HFF-Myc (cell line): ENCODE measurements at regions not wholly inside any gene's neighbourhood (a gene's known extent, or its start where the extent isn't known, plus 50 kb on each side); places are given as distances from the start of the nearest gene placed in this dataset.

ENCODE experiments used
- DNase-seq: peaks from one replicate; pipeline ENCODE4 v3.0.0-alpha.2; 2011; ENCODE audit warnings: low read depth; ENCODE audit errors: extremely low read depth
- H3K4me3 ChIP-seq: replicated peaks from 2 replicates; pipeline ENCODE4 v1.5.1; 2011; ENCODE audit warnings: low read depth, mild to moderate bottlenecking, control low read depth, low read length
- TF ChIP-seq, protein P1 (sequence below): IDR thresholded peaks from 2 replicates; pipeline ENCODE4 v1.5.1; 2012; ENCODE audit warnings: mild to moderate bottlenecking, low read depth, low read length, control low read depth; ENCODE audit errors: missing control alignments

GRCh38 chr2:239760596-239760995 lies 264.5 kb downstream of the NDUFA10 start:
- TF ChIP-seq, protein P1, sequence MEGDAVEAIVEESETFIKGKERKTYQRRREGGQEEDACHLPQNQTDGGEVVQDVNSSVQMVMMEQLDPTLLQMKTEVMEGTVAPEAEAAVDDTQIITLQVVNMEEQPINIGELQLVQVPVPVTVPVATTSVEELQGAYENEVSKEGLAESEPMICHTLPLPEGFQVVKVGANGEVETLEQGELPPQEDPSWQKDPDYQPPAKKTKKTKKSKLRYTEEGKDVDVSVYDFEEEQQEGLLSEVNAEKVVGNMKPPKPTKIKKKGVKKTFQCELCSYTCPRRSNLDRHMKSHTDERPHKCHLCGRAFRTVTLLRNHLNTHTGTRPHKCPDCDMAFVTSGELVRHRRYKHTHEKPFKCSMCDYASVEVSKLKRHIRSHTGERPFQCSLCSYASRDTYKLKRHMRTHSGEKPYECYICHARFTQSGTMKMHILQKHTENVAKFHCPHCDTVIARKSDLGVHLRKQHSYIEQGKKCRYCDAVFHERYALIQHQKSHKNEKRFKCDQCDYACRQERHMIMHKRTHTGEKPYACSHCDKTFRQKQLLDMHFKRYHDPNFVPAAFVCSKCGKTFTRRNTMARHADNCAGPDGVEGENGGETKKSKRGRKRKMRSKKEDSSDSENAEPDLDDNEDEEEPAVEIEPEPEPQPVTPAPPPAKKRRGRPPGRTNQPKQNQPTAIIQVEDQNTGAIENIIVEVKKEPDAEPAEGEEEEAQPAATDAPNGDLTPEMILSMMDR, result no peak
- DNase-seq, result no peak
- no peak overlapping the region for H3K4me3 ChIP-seq

- DNase-seq, result no peak
- TF ChIP-seq, protein P1, result no peak
Observed at GRCh38 chr2:239758279-239758877, 266.8 kb downstream of the NDUFA10 start.

GRCh38 chr2:239756790-239757760 lies 268.1 kb downstream of the NDUFA10 start:
- DNase-seq, result no peak
- TF ChIP-seq, protein P1, result no peak
- no peak overlapping the region for H3K4me3 ChIP-seq

More at GRCh38 chr2:239758279-239758877, 266.8 kb downstream of the NDUFA10 start:
- no peak overlapping the region for H3K4me3 ChIP-seq

DNA sequence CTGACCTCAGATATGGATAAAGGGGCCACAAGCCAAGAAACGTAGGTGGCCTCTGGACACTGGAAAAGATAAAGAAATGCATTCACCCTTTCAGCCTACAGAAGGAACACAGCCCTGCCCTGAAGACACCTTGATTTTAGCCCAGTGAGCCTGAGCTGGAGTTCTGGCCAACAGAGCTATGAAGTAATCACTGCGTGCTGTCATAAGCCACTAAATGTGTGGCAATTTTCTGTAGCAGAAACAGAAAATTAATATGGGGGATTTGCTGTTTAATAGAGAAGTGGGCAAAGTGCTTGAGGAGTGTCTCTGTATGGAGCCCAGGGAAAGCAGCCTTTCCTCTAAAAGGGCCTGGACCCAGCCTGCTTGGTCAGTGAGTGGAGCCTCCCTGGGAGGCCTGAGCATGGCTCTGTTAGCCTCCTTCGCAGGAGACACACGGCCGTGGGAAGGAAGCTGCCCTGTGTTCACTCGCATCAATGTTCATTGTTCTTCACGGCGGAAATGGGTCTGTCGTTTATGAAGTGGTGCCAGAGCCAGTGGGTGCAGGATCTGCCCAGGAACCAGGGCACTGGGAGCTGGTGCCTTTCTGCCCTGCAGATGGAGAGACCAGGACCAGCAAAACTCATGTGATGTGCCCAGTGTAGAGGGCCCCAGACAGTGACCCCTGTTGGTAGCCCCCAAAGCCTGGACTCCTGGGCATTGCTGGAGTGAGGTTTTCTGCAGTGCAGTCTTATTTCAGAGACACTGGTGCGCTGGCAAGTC lies 268.9 kb downstream of the NDUFA10 start:
- DNase-seq, result no peak
- TF ChIP-seq, protein P1, result no peak
- no peak overlapping the region for H3K4me3 ChIP-seq

DNA sequence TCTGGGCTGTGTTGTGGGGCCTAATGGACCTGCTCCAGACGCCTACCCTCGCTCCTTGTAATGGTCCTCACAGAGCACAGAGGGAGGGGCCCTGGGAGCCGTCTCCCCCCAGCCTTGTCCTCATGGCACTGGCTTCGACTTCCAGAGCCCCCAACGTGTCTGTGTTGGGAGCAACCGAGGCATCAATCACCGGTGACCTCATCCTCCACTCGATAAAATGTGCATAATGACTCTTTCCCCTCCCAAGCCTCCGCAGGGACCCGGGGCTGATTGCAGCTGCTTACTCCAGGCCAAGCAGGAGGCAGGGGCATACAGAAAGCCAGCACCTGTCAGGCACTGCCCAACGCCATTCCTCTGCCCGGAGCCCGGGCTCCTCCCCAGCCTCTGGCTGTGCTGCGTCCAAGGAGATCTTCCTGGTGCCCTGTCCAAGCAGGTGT lies 271.7 kb downstream of the NDUFA10 start:
- TF ChIP-seq, protein P1, result no peak
- no peak overlapping the region for H3K4me3 ChIP-seq
- no peak for DNase-seq

DNA sequence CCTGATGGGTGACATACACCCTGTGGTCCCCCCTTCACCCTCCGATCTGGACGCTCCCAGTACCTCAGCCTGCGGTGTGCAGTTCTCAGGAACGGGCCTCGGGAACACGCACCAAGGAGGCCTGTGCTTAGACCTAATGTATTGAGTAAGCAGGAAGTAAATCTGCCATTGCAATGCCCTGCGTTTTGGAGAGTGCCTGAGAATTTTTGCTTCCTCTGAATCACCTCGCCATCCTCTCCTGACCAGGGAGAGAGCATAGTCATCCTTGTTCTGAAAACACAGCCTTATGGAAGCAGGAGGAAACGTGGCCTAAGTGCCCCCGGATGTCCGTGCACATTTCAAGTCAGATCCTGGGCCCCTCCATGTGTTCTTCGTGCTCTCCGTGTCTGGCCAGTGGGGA lies 272.2 kb downstream of the NDUFA10 start:
- no peak overlapping the region for H3K4me3 ChIP-seq
- no peak for DNase-seq
- TF ChIP-seq, protein P1, result no peak
